ENCODE measurements at regions not wholly inside any gene's neighbourhood (a gene's known extent, or its start where the extent isn't known, plus 50 kb on each side); places are given as distances from the start of the nearest gene placed in this dataset.

- no peaks in the 10 kb centered on the region for H3K9me3 Mint-ChIP-seq
Measured at GRCh38 chr10:14413523-14413922, 82.8 kb upstream of the FRMD4A start.

DNA sequence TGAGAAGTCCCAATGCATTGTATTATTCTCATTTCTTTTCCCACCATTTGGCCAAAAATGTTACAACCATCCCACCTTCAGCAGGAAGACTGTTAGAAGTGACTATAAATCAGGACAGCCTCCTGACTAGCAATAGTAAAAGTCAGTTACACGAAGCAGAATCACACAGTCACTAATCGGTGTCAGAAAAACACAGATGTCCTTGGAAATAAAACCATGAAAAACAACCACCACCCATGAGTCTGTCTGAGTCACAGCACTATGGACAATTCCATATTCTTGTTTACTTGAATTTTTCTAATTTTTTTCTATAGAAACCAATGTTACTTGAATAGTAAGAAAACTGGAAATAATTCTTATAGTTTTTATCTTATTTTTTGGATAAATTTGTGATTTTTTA is 81.9 kb upstream of the FRMD4A start:
- no peaks in the 10 kb centered on the region for H3F3A ChIP-seq (ENCODE audit: low read depth)
- H3K9ac ChIP-seq, result no peak overlapping the region
- no peaks in the 10 kb centered on the region for H4K20me1 ChIP-seq (ENCODE audit: low read depth)
- H3K79me2 ChIP-seq (ENCODE audit: low read depth), result no peaks in the 10 kb centered on the region
- no peaks in the 10 kb centered on the region for H3K27me3 Mint-ChIP-seq (ENCODE audit: insufficient read depth, low read depth)
- H3K36me3 ChIP-seq, result no peaks in the 10 kb centered on the region
- no peak for DNase-seq (ENCODE audit: low spot score)
- no peaks in the 10 kb centered on the region for H3K36me3 Mint-ChIP-seq
- H3K4me1 ChIP-seq, result peaks cover 12% of the 10 kb centered on the region
- H3K9me3 ChIP-seq (ENCODE audit: low read depth), result no peaks in the 10 kb centered on the region
- no peak overlapping the region for H3K27ac Mint-ChIP-seq
- H3K4me2 ChIP-seq, result no peak overlapping the region
- no peak overlapping the region for H3K27ac ChIP-seq
- H3K4me3 Mint-ChIP-seq, result no peak overlapping the region
- no peak overlapping the region for H2AFZ ChIP-seq (replicated peaks)
- TF ChIP-seq EZH2 (IDR thresholded peaks at IDR 0.05) (no peak), EZH2phosphoT487 (IDR thresholded peaks at IDR 0.05) (no peak), CTCF (IDR thresholded peaks at IDR 0.05) (no peak)
- no peaks in the 10 kb centered on the region for H3K27me3 ChIP-seq
- H3K4me1 Mint-ChIP-seq, result peaks cover 13% of the 10 kb centered on the region
- H3K9me3 Mint-ChIP-seq, result no peaks in the 10 kb centered on the region
- no peak overlapping the region for H3K4me3 ChIP-seq

More at GRCh38 chr10:14413523-14413922, 82.8 kb upstream of the FRMD4A start:
- Histone ChIP-seq H3K27ac (no peak overlapping the region), H3K9me3 (ENCODE audit: low read depth) (no peaks in the 10 kb centered on the region), H3K4me1 (peaks cover 15% of the 10 kb centered on the region), H3K36me3 (no peaks in the 10 kb centered on the region), H3K4me2 (no peak overlapping the region), H3K27me3 (no peaks in the 10 kb centered on the region), H3K79me2 (ENCODE audit: low read depth) (no peaks in the 10 kb centered on the region), H4K20me1 (ENCODE audit: low read depth) (no peaks in the 10 kb centered on the region), H3F3A (ENCODE audit: low read depth) (peaks cover 5% of the 10 kb centered on the region), H3K4me3 (no peak overlapping the region), H3K9ac (no peak overlapping the region), H2AFZ (replicated peaks) (peak overlapping the region; percentile 32)
- Mint-ChIP-seq H3K4me1 (peaks cover 18% of the 10 kb centered on the region), H3K36me3 (no peaks in the 10 kb centered on the region), H3K4me3 (no peak overlapping the region), H3K27ac (no peak overlapping the region), H3K27me3 (ENCODE audit: insufficient read depth, low read depth) (no peaks in the 10 kb centered on the region)
- TF ChIP-seq EZH2phosphoT487 (IDR thresholded peaks at IDR 0.05) (no peak), EZH2 (IDR thresholded peaks at IDR 0.05) (no peak), CTCF (IDR thresholded peaks at IDR 0.05) (no peak)
- no peak for DNase-seq (ENCODE audit: low spot score)

DNA sequence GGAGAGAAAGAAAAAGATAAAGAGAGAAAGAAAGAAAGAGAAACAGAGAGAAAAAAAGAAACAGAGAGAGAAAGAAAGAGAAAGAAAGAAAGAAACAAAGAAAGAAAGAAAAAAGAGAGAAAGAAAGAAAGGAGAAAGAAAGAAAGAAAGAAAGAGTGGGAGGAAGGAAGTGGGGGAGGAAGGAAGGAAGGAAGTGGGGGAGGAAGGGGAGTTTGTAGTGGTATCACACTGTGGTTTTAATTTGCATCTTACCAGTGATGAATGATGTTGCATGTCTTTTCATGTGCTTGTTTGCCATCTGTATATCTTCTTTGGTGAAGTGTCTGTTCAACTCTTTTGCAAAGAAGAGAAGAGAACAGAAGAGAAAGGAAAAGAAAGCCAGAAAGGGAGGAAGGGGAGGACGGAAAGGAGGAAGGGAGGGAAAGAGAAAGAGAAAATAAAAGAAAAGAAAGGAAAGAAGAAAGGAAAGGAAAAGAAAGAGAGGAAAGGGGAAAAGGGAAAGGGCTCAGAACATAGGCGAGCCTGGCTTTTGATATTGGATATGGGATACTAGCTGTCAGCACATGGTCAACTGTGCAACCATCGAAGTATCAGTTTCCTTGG is 79.2 kb upstream of the FRMD4A start:
- H3K4me3 Mint-ChIP-seq, result no peak overlapping the region
- peaks cover 3% of the 10 kb centered on the region for H3K27me3 Mint-ChIP-seq (ENCODE audit: insufficient read depth, low read depth)
- no peak overlapping the region for H2AFZ ChIP-seq (replicated peaks)

More for the DNA sequence above, 79.2 kb upstream of the FRMD4A start:
- no peaks in the 10 kb centered on the region for H3K36me3 ChIP-seq
- no peaks in the 10 kb centered on the region for H3K27me3 ChIP-seq
- no peaks in the 10 kb centered on the region for H3F3A ChIP-seq (ENCODE audit: low read depth)
- no peaks in the 10 kb centered on the region for H3K79me2 ChIP-seq (ENCODE audit: low read depth)
- no peaks in the 10 kb centered on the region for H4K20me1 ChIP-seq (ENCODE audit: low read depth)
- H3K4me3 ChIP-seq, result no peak overlapping the region
- no peaks in the 10 kb centered on the region for H3K9me3 Mint-ChIP-seq
- no peaks in the 10 kb centered on the region for H3K9me3 ChIP-seq (ENCODE audit: low read depth)
- no peaks in the 10 kb centered on the region for H3K4me1 ChIP-seq
- no peak overlapping the region for H3K4me2 ChIP-seq
- H3K4me1 Mint-ChIP-seq, result peaks cover 4% of the 10 kb centered on the region
- no peak overlapping the region for H3K27ac ChIP-seq
- no peak for DNase-seq (ENCODE audit: low spot score)
- H3K36me3 Mint-ChIP-seq, result no peaks in the 10 kb centered on the region
- no peak overlapping the region for H3K9ac ChIP-seq
- H3K27ac Mint-ChIP-seq, result no peak overlapping the region
- TF ChIP-seq CTCF (IDR thresholded peaks at IDR 0.05), result no peak
- no peak for TF ChIP-seq EZH2phosphoT487 (IDR thresholded peaks at IDR 0.05)
- no peak for TF ChIP-seq EZH2 (IDR thresholded peaks at IDR 0.05)

Data from neural progenitor cell (in vitro differentiated cells).